Smooth muscle cell (in vitro differentiated cells): ENCODE measurements at regions not wholly inside any gene's neighbourhood (a gene's known extent, or its start where the extent isn't known, plus 50 kb on each side); places are given as distances from the start of the nearest gene placed in this dataset.
"Not testable (repeated sequence)": the region's sequence is repeated elsewhere in the genome, so short reads cannot be mapped to it uniquely, and the experiment has no call there.

Experiments
- DNase-seq: peaks from one replicate; lab custom pipeline; 2025; ENCODE audit not compliant: unreplicated experiment; lab: John Stamatoyannopoulos, UW
- H2AFZ ChIP-seq: fragments of 200-600 bp; sonication (generic); 2 replicates; pipeline ENCODE4 v1.6.0; 2016; ENCODE audit warnings: antibody characterized with exemption, low read depth, mild to moderate bottlenecking
- H3F3A ChIP-seq: fragments of 200-600 bp; sonication (generic); 2 replicates; pipeline ENCODE4 v1.6.0; 2017; ENCODE audit warnings: antibody characterized with exemption, low read depth
- H3K27ac ChIP-seq: fragments of 200-600 bp; sonication (generic); 2 replicates; pipeline ENCODE4 v1.5.1; 2016; ENCODE audit warnings: low read depth, mild to moderate bottlenecking
- H3K27me3 ChIP-seq: fragments of 200-600 bp; sonication (generic); 2 replicates; pipeline ENCODE4 v1.6.1; 2016; ENCODE audit warnings: low read depth, mild to moderate bottlenecking
- H3K36me3 ChIP-seq: fragments of 200-600 bp; sonication (generic); 2 replicates; pipeline ENCODE4 v1.5.1; 2016; ENCODE audit warnings: low read depth
- H3K4me1 ChIP-seq: fragments of 200-600 bp; sonication (generic); 2 replicates; pipeline ENCODE4 v1.5.1; 2016; ENCODE audit warnings: low read depth
- H3K4me2 ChIP-seq: fragments of 200-600 bp; sonication (generic); 2 replicates; pipeline ENCODE4 v1.6.0; 2016; ENCODE audit warnings: mild to moderate bottlenecking
- H3K4me3 ChIP-seq: fragments of 200-600 bp; sonication (generic); 2 replicates; pipeline ENCODE4 v1.5.1; 2016; ENCODE audit warnings: mild to moderate bottlenecking
- H3K79me2 ChIP-seq: fragments of 200-600 bp; sonication (generic); 2 replicates; pipeline ENCODE4 v1.6.0; 2016; ENCODE audit warnings: low read depth, mild to moderate bottlenecking
- H3K9ac ChIP-seq: fragments of 200-600 bp; sonication (generic); 2 replicates; pipeline ENCODE4 v1.6.0; 2016; ENCODE audit warnings: low read depth
- H3K9me3 ChIP-seq: fragments of 200-600 bp; sonication (generic); replicated peaks from 2 replicates; pipeline ENCODE4 v1.5.1; 2016; ENCODE audit warnings: low read depth
- H4K20me1 ChIP-seq: fragments of 200-600 bp; sonication (generic); 2 replicates; pipeline ENCODE4 v1.6.0; 2016; ENCODE audit warnings: low read depth
- CTCF ChIP-seq: fragments of 200-600 bp; sonication (generic); IDR thresholded peaks from 2 replicates; pipeline ENCODE4 v1.5.1; 2017; ENCODE audit warnings: borderline replicate concordance, mild to moderate bottlenecking, antibody characterized with exemption; ENCODE audit not compliant: insufficient read depth, poor library complexity, severe bottlenecking
- WGBS: methylation state at CpG from one replicate; pipeline ENCODE4 v1.1.7; 2016; ENCODE audit warnings: low lambda C conversion rate; 5-methylcytosine and 5-hydroxymethylcytosine counted together

GRCh38 chr5:142399891-142400290 is 75.1 kb upstream of the SPRY4 start:
- no peak for TF ChIP-seq CTCF
- Histone ChIP-seq H3K4me2 (no peak overlapping the region), H2AFZ (no peak overlapping the region), H3K27me3 (no peaks in the 10 kb centered on the region), H3K9ac (no peak overlapping the region), H3K36me3 (no peaks in the 10 kb centered on the region), H3F3A (peaks cover 11% of the 10 kb centered on the region), H3K4me1 (peaks cover 11% of the 10 kb centered on the region), H3K4me3 (no peak overlapping the region), H3K9me3 (no peaks in the 10 kb centered on the region), H4K20me1 (no peaks in the 10 kb centered on the region), H3K79me2 (no peaks in the 10 kb centered on the region), H3K27ac (no peak overlapping the region)
- no peak for DNase-seq
- WGBS = 97% methylated on average over 2 of the region's 2 CpGs

GRCh38 chr5:142398730-142399055 is 73.9 kb upstream of the SPRY4 start:
- H3K9ac ChIP-seq = no peak overlapping the region
- H2AFZ ChIP-seq = no peak overlapping the region
- H3K79me2 ChIP-seq = no peaks in the 10 kb centered on the region
- H3K27me3 ChIP-seq = no peaks in the 10 kb centered on the region
- no peaks in the 10 kb centered on the region for H4K20me1 ChIP-seq
- 75% methylated on average over 3 of the region's 3 CpGs for WGBS
- no peaks in the 10 kb centered on the region for H3K9me3 ChIP-seq
- H3K36me3 ChIP-seq = no peaks in the 10 kb centered on the region
- TF ChIP-seq CTCF = no peak
- H3F3A ChIP-seq = peaks cover under 1% of the 10 kb centered on the region
- DNase-seq = no peak
- H3K4me1 ChIP-seq = no peaks in the 10 kb centered on the region
- H3K4me2 ChIP-seq = no peak overlapping the region
- H3K27ac ChIP-seq = no peak overlapping the region
- H3K4me3 ChIP-seq = no peak overlapping the region

GRCh38 chr5:142398011-142398729 is 73.3 kb upstream of the SPRY4 start:
- H4K20me1 ChIP-seq, H3K27me3 ChIP-seq, H3K79me2 ChIP-seq: not testable (repeated sequence)

GRCh38 chr5:142397178-142397577 is 72.4 kb upstream of the SPRY4 start:
- no peak overlapping the region for H3K4me2 ChIP-seq
- H3K27me3 ChIP-seq = no peaks in the 10 kb centered on the region
- no peak overlapping the region for H3K9ac ChIP-seq
- no peak overlapping the region for H2AFZ ChIP-seq
- no peaks in the 10 kb centered on the region for H3K79me2 ChIP-seq
- no peaks in the 10 kb centered on the region for H4K20me1 ChIP-seq
- no peak for DNase-seq
- H3F3A ChIP-seq = no peaks in the 10 kb centered on the region
- no peaks in the 10 kb centered on the region for H3K4me1 ChIP-seq
- no peak overlapping the region for H3K4me3 ChIP-seq
- H3K27ac ChIP-seq = no peak overlapping the region
- H3K36me3 ChIP-seq = no peaks in the 10 kb centered on the region
- 97% methylated on average over 3 of the region's 3 CpGs for WGBS
- H3K9me3 ChIP-seq = no peaks in the 10 kb centered on the region
- TF ChIP-seq CTCF = no peak

More at GRCh38 chr5:142398011-142398729, 73.3 kb upstream of the SPRY4 start:
- not testable (repeated sequence) for H3K36me3 ChIP-seq, DNase-seq, H3K4me3 ChIP-seq, H3K4me1 ChIP-seq, H3K9me3 ChIP-seq, H3K27ac ChIP-seq, H3F3A ChIP-seq, H2AFZ ChIP-seq, H3K9ac ChIP-seq, H3K4me2 ChIP-seq
- WGBS = 95% methylated on average over 13 of the region's 13 CpGs
